ENCODE measurements at regions not wholly inside any gene's neighbourhood (a gene's known extent, or its start where the extent isn't known, plus 50 kb on each side); places are given as distances from the start of the nearest gene placed in this dataset.

- TF ChIP-seq EP300 (IDR thresholded peaks at IDR 0.05) (no peak), POLR2A (IDR thresholded peaks at IDR 0.05; ENCODE audit: low read length) (no peak), HDAC2 (IDR thresholded peaks at IDR 0.05) (no peak), CTCF (IDR thresholded peaks at IDR 0.05) (no peak), RCOR1 (IDR thresholded peaks at IDR 0.05; ENCODE audit: low read depth, low read length) (no peak), CEBPB (IDR thresholded peaks at IDR 0.05) (no peak), BCL3 (IDR thresholded peaks at IDR 0.05) (no peak), MYC (IDR thresholded peaks at IDR 0.05; ENCODE audit: borderline replicate concordance, low read length) (no peak), JUN (IDR thresholded peaks at IDR 0.05) (no peak), ZFP36 (IDR thresholded peaks at IDR 0.05; ENCODE audit: borderline replicate concordance, partially characterized antibody) (no peak), CHD4 (IDR thresholded peaks at IDR 0.05; ENCODE audit: borderline replicate concordance) (no peak), USF2 (IDR thresholded peaks at IDR 0.05) (no peak), PHF8 (IDR thresholded peaks at IDR 0.05; ENCODE audit: borderline replicate concordance, low read depth) (no peak), RAD21 (conservative IDR thresholded peaks at IDR 0.05 in 1 of 2, IDR thresholded peaks at IDR 0.05 in 1 of 2) (no peak)
Observed at GRCh38 chr1:73273886-73274285, 924.1 kb downstream of the LRRIQ3 start.
